K562 (cell line): ENCODE measurements at regions not wholly inside any gene's neighbourhood (a gene's known extent, or its start where the extent isn't known, plus 50 kb on each side); places are given as distances from the start of the nearest gene placed in this dataset.

Experiments
- ATAC-seq: fragments of 200-7000 bp; cut with Tn5 transposase; 3 replicates; pipeline ENCODE4 v1.9.1; 2020; ENCODE audit warnings: moderate library complexity
- BruUV-seq: library from RNA; stranded (reverse); fragments of 400-500 nt; replicated peaks from 2 replicates; lab custom pipeline; 2021; lab: Mats Ljungman, UMichigan
- CTCF ChIA-PET: fragments of 300-600 bp; formaldehyde crosslinking; extraction: SDS; loops from one replicate; lab custom pipeline; 2021; ENCODE audit warnings: low intra/inter-chr PET ratio; lab: Yijun Ruan, JAX
- POLR2A ChIA-PET: fragments of 300-600, 350-650 bp; sonication (Branson Sonifier 250); formaldehyde crosslinking; extraction: SDS; loops from one replicate; lab custom pipeline; 2021; ENCODE audit warnings: antibody characterized with exemption, inconsistent platforms; lab: Yijun Ruan, JAX
- DNase-seq, 4 experiments: peaks; one replicate each; pipeline versions ENCODE4 v3.0.0 to v3.0.0-alpha.2; 2011 to 2018; ENCODE audit warnings: low spot score in 3 of 4, mixed read lengths in 3 of 4; ENCODE audit errors: extremely low read depth in 1 of 4
- FAIRE-seq: peaks from 2 replicates; lab custom pipeline; 2011; peaks lifted over from hg19 to GRCh38; lab: Jason Lieb, UNC
- H2AFZ ChIP-seq: 2 replicates; pipeline ENCODE4 v1.6.0; 2011; ENCODE audit warnings: low read depth, low read length, control low read depth, inconsistent platforms
- H3K27ac ChIP-seq: fragments of 200-600 bp; 3 replicates; pipeline ENCODE4 v1.8.0; 2011; ENCODE audit warnings: low read depth, mild to moderate bottlenecking, control low read depth, inconsistent platforms, low read length, moderate library complexity, mixed read lengths; ENCODE audit errors: extremely low read depth
- H3K27me3 ChIP-seq, 2 experiments: fragments of 300-600 bp in 1 of 2; 2 replicates in 1 of 2; 3 replicates in 1 of 2; pipeline versions ENCODE4 v1.6.0 to v1.8.0; 2011; ENCODE audit warnings: inconsistent platforms in 2 of 2, low read length in 2 of 2, mild to moderate bottlenecking in 1 of 2, mixed read lengths in 1 of 2, moderate library complexity in 1 of 2; ENCODE audit not compliant: control insufficient read depth in 2 of 2, insufficient read depth in 2 of 2
- H3K36me3 ChIP-seq: fragments of 300-600 bp; 3 replicates; pipeline ENCODE4 v1.8.0; 2011; ENCODE audit warnings: mild to moderate bottlenecking, low read length, inconsistent platforms; ENCODE audit not compliant: control insufficient read depth, insufficient read depth
- H3K4me1 ChIP-seq, 2 experiments: fragments of 200-600 bp in 1 of 2; replicated peaks in 1 of 2; 2 replicates in 1 of 2; 3 replicates in 1 of 2; pipeline versions ENCODE4 v1.5.1 to v1.8.0; 2011; ENCODE audit warnings: inconsistent platforms in 2 of 2, low read length in 2 of 2, mild to moderate bottlenecking in 1 of 2, mixed read lengths in 1 of 2, moderate library complexity in 1 of 2; ENCODE audit not compliant: control insufficient read depth in 2 of 2, insufficient read depth in 2 of 2
- H3K4me2 ChIP-seq: 2 replicates; pipeline ENCODE4 v1.6.1; 2011; ENCODE audit warnings: low read length, control low read depth, inconsistent platforms, mixed read lengths; ENCODE audit not compliant: insufficient read depth
- H3K4me3 ChIP-seq: fragments of 200-600 bp; sonication (generic), shearing (Covaris generic); 2 replicates; pipeline ENCODE4 v1.5.1; 2016; ENCODE audit warnings: control low read depth, inconsistent platforms
- H3K79me2 ChIP-seq: fragments of 200-600 bp; 3 replicates; pipeline ENCODE4 v1.8.0; 2011; ENCODE audit warnings: low read length, inconsistent platforms; ENCODE audit not compliant: control insufficient read depth, insufficient read depth
- H3K9ac ChIP-seq, 2 experiments: 2 replicates each; pipeline versions ENCODE4 v1.6.0 to v1.6.1; 2011; ENCODE audit warnings: low read depth in 2 of 2, low read length in 2 of 2, control low read depth in 1 of 2, inconsistent platforms in 1 of 2, mild to moderate bottlenecking in 1 of 2, mixed read lengths in 1 of 2; ENCODE audit not compliant: insufficient read depth in 1 of 2
- H3K9me1 ChIP-seq: one replicate; pipeline ENCODE4 v1.6.0; 2011; ENCODE audit warnings: inconsistent platforms, mild to moderate bottlenecking, low read length, moderate library complexity; ENCODE audit not compliant: control insufficient read depth, insufficient read depth
- H3K9me3 ChIP-seq: replicated peaks from 2 replicates; pipeline ENCODE4 v1.5.1; 2011; ENCODE audit warnings: low read depth, low read length, inconsistent platforms; ENCODE audit not compliant: control insufficient read depth, insufficient read depth
- H4K20me1 ChIP-seq: replicated peaks from 2 replicates; pipeline ENCODE4 v1.6.1; 2011; ENCODE audit warnings: low read length, inconsistent platforms, mixed read lengths; ENCODE audit not compliant: control insufficient read depth, insufficient read depth
- DACH1 ChIP-seq: fragments of 450-650 bp; IDR thresholded peaks from 2 replicates; pipeline ENCODE4 v1.6.1; 2018; ENCODE audit not compliant: partially characterized antibody
- HDGF ChIP-seq: fragments of 450-650 bp; IDR thresholded peaks from 2 replicates; pipeline ENCODE4 v1.6.1; 2016
- KDM1A ChIP-seq, 2 experiments: fragments of 450-650 bp; IDR thresholded peaks; 2 replicates each; pipeline ENCODE4 v1.6.1; 2016; ENCODE audit warnings: mild to moderate bottlenecking in 2 of 2
- RCOR1 ChIP-seq, 2 experiments: IDR thresholded peaks; 2 replicates each; pipeline ENCODE4 v1.6.1; 2012; ENCODE audit warnings: low read depth in 2 of 2, low read length in 2 of 2, borderline replicate concordance in 1 of 2, improper control_type of control experiment in 1 of 2
- TAF7 ChIP-seq: fragments of 450-650 bp; IDR thresholded peaks from 2 replicates; pipeline ENCODE4 v1.6.1; 2016; ENCODE audit warnings: missing genetic modification characterization, missing compliant biosample characterization
- WGBS: fragments of 100-300 bp; shearing (Covaris generic); methylation state at CpG from one replicate; pipeline ENCODE4 v1.1.6; 2016; ENCODE audit warnings: low coverage, mixed read lengths; ENCODE audit not compliant: insufficient coverage; ENCODE audit errors: missing lambda C conversion rate; 5-methylcytosine and 5-hydroxymethylcytosine counted together
- in situ Hi-C: fragments of 300-500 bp; cut with MboI; formaldehyde crosslinking; loops from 4 replicates; pipeline ENCODE4 v1.15.0; 2018; ENCODE audit warnings: inconsistent platforms, mixed read lengths
- intact Hi-C: fragments of 100-400 bp; cut with micrococcal nuclease; formaldehyde crosslinking; loops from 2 replicates; pipeline ENCODE4 v1.14.2; 2022
- TF ChIP-seq, protein P1 (sequence below): fragments of 200-800 bp; sonication (Bioruptor generic); IDR thresholded peaks from 2 replicates; pipeline ENCODE4 v1.6.1; 2016; ENCODE audit warnings: missing genetic modification characterization, missing compliant biosample characterization
- TF ChIP-seq, protein P2 (sequence below): sonication (generic); formaldehyde crosslinking; IDR thresholded peaks from 2 replicates; pipeline ENCODE4 v1.8.1; 2022; ENCODE audit warnings: missing genetic modification reagents
- TF ChIP-seq, protein P3 (sequence below): fragments of 250-450 bp; sonication (Bioruptor Pico); IDR thresholded peaks from 2 replicates; pipeline ENCODE4 v1.8.0; 2021; ENCODE audit warnings: moderate library complexity, mild to moderate bottlenecking, inconsistent platforms

DNA sequence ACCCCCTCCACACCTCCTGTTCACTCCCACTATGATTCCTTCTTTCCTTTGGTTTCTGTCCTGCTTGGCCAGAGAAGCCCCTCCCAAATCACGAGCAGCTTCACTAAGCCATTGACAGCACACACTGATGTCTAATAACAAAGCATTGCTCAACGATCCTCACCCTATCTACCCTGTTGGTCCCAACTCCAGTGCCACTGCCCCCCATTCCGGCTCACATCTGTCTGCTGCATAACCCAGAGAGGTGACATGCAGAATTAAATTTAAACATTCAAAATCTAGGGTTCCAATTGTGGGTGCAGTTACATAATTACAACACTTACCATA is 236.9 kb downstream of the TTLL7 start (continued):
- TF ChIP-seq, protein P1, sequence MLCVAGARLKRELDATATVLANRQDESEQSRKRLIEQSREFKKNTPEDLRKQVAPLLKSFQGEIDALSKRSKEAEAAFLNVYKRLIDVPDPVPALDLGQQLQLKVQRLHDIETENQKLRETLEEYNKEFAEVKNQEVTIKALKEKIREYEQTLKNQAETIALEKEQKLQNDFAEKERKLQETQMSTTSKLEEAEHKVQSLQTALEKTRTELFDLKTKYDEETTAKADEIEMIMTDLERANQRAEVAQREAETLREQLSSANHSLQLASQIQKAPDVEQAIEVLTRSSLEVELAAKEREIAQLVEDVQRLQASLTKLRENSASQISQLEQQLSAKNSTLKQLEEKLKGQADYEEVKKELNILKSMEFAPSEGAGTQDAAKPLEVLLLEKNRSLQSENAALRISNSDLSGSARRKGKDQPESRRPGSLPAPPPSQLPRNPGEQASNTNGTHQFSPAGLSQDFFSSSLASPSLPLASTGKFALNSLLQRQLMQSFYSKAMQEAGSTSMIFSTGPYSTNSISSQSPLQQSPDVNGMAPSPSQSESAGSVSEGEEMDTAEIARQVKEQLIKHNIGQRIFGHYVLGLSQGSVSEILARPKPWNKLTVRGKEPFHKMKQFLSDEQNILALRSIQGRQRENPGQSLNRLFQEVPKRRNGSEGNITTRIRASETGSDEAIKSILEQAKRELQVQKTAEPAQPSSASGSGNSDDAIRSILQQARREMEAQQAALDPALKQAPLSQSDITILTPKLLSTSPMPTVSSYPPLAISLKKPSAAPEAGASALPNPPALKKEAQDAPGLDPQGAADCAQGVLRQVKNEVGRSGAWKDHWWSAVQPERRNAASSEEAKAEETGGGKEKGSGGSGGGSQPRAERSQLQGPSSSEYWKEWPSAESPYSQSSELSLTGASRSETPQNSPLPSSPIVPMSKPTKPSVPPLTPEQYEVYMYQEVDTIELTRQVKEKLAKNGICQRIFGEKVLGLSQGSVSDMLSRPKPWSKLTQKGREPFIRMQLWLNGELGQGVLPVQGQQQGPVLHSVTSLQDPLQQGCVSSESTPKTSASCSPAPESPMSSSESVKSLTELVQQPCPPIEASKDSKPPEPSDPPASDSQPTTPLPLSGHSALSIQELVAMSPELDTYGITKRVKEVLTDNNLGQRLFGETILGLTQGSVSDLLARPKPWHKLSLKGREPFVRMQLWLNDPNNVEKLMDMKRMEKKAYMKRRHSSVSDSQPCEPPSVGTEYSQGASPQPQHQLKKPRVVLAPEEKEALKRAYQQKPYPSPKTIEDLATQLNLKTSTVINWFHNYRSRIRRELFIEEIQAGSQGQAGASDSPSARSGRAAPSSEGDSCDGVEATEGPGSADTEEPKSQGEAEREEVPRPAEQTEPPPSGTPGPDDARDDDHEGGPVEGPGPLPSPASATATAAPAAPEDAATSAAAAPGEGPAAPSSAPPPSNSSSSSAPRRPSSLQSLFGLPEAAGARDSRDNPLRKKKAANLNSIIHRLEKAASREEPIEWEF (CRISPR knock-in tag), result no peak
- TF ChIP-seq TAF7, result no peak
- TF ChIP-seq KDM1A (IDR thresholded peaks at IDR 0.05), result no peak

DNA sequence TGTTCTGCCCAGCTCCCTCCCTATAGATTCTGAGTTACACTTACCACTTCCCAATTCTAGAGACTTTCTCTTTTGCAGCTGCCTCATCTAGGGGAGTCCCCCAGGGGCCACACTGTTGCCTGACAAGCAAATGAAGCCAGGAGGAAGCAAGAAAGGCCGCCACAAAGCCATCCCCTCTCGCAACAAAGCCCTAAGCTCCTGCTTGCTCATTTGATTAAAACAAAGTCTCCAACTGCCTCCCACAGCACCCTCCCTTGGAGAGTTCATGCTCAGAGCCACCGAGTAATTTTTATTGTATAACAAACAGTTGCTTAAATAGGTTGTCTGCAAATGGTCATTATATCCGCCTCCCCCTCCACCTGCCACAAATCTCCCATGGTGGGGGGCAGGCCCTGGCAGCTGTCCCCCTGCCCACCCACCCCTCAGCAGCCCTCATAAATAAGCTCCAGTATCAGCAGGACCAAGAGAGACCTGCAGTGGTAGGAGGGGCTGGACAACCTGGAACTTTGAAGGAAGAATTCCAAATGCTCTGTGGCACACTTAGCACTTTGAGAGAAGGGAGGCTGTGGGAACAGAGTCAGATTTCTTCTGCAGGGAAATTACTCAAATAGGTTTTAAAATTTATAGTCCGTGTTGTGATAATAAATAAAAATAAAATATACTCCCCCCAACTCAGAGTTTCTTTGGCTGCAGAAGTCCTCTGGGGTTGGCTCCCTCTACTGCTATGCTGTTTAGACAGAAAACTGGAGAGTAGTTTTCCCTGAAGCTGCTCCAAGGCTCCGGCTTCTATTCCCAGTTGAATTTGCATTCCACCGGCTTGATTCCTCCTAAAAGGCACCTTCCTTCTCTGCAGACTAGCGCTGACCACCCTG is 237.5 kb downstream of the TTLL7 start:
- no peaks in the 10 kb centered on the region for H3K79me2 ChIP-seq
- DNase-seq, result no peak
- in situ Hi-C loops, result no loop called here
- WGBS, result 0% methylated on average over 5 of the region's 8 CpGs
- no peak for ATAC-seq
- H3K4me1 ChIP-seq, result no peaks in the 10 kb centered on the region
- H3K4me3 ChIP-seq, result no peak overlapping the region
- no TSS peak for BruUV-seq
- ChIA-PET POLR2A (interaction anchor here (1.3 kb wide), 1 partner anchor 11 kb away, joined by 4 read pairs; no protein-coding TSS in a partner anchor), CTCF (no interaction called here)
- H2AFZ ChIP-seq, result no peak overlapping the region
- no peak overlapping the region for H3K27ac ChIP-seq
- intact Hi-C loops, result no loop called here
- no peaks in the 10 kb centered on the region for H3K9me3 ChIP-seq
- no peaks in the 10 kb centered on the region for H4K20me1 ChIP-seq
- H3K9ac ChIP-seq, result no peak overlapping the region
- no peak overlapping the region for H3K4me2 ChIP-seq
- no peaks in the 10 kb centered on the region for H3K27me3 ChIP-seq
- no peaks in the 10 kb centered on the region for H3K36me3 ChIP-seq
- no peaks in the 10 kb centered on the region for H3K9me1 ChIP-seq
- no peak for FAIRE-seq
- TF ChIP-seq, protein P1 (CRISPR knock-in tag), result no peak
- TF ChIP-seq RCOR1 (IDR thresholded peaks at IDR 0.05; ENCODE audit: borderline replicate concordance in 1 of 2, low read depth in 2 of 2, low read length in 2 of 2) (no peak), DACH1 (no peak), HDGF (no peak)
- TF ChIP-seq, protein P2, sequence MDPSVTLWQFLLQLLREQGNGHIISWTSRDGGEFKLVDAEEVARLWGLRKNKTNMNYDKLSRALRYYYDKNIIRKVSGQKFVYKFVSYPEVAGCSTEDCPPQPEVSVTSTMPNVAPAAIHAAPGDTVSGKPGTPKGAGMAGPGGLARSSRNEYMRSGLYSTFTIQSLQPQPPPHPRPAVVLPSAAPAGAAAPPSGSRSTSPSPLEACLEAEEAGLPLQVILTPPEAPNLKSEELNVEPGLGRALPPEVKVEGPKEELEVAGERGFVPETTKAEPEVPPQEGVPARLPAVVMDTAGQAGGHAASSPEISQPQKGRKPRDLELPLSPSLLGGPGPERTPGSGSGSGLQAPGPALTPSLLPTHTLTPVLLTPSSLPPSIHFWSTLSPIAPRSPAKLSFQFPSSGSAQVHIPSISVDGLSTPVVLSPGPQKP, result no peak
- TF ChIP-seq, protein P3, sequence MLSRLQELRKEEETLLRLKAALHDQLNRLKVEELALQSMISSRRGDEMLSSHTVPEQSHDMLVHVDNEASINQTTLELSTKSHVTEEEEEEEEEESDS (CRISPR knock-in tag), result no peak
